Head of caudate nucleus (tissue), 42 donors: ENCODE measurements at regions not wholly inside any gene's neighbourhood (a gene's known extent, or its start where the extent isn't known, plus 50 kb on each side); places are given as distances from the start of the nearest gene placed in this dataset.

Source experiments
- DNase-seq, 42 donors: peaks; one replicate each; pipeline versions ENCODE4 v3.0.0 to v3.0.0-alpha.2; 2020 to 2021; ENCODE audit warnings: mixed read lengths in 7 of 42
- intact Hi-C: fragments of 100-400 bp; cut with DNase I; formaldehyde crosslinking; loops from one replicate; pipeline ENCODE4 v1.15.0; 2022

GRCh38 chr9:117552811-117553210 lies 138.0 kb upstream of the ASTN2 start:
- no peak for DNase-seq
- intact Hi-C loops, result no loop called here

DNA sequence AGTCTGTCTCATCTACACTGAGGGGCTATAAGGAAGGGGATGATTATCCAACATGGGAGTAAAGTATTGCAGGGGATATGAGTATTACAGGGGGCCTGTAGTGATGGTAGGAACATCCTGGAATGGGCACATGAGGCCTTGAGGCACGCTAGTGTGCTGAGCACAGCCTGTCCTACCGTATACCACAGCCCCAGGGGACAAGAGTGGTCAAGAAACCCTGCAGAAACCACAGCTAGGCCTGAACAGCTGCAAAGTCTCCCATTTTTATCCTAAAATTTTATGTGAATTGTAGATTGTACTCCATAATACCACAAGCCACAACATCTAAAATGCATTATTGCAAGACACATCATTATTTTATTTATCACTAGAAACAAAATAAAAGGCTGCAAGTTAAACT lies 136.3 kb upstream of the ASTN2 start:
- DNase-seq, result no peak
- intact Hi-C loops, result no loop called here

DNA sequence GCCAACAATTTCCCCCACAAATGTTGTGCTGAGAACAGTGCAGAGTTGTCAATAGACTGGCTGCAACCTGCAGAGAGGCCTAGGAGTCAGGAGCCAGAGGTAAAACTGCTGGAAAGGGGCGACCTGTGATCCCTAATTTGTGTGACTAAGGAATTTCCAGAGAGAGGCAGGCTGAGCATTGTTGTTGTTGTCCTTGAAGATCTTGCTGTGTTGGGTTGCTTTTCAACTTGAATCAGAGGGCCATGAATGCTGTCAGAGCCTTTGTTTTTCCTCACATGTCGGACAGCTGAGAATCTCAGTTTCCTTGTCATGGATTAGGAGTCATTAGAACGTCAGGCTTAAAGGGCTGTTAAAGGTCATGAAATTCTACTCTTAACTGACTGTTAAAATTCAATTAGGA lies 134.6 kb upstream of the ASTN2 start:
- no peak for DNase-seq
- intact Hi-C loops, result loop anchor here (5.0 kb wide), 1 partner anchor 62 kb away; no protein-coding TSS in a partner anchor

- DNase-seq, result no peak
- intact Hi-C loops, result loop anchor here (5.0 kb wide), 1 partner anchor 61 kb away; no protein-coding TSS in a partner anchor
These were observed 133.7 kb upstream of the ASTN2 start for GRCh38 chr9:117548556-117548955.

DNA sequence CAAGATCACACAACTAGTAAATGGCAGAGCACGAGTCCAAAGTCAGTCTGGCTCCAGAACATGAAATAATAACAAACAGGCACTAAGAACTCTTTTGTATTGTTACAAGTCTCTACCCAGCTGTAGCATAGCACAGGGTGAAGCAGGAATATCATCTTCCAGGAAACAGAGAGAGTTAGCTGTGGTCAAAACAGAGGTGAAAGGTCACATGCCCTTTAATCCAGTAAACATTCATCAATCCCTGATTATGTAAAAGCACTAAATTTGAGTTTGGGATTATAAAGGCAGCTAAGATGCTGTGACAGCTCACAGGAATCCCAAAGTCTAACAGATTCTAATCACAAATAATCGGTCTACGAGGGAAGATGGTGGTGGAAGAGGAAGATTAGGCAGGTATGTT lies 133.0 kb upstream of the ASTN2 start:
- DNase-seq, result no peak
- intact Hi-C loops, result loop anchor here (5.0 kb wide), 1 partner anchor 61 kb away; no protein-coding TSS in a partner anchor

DNA sequence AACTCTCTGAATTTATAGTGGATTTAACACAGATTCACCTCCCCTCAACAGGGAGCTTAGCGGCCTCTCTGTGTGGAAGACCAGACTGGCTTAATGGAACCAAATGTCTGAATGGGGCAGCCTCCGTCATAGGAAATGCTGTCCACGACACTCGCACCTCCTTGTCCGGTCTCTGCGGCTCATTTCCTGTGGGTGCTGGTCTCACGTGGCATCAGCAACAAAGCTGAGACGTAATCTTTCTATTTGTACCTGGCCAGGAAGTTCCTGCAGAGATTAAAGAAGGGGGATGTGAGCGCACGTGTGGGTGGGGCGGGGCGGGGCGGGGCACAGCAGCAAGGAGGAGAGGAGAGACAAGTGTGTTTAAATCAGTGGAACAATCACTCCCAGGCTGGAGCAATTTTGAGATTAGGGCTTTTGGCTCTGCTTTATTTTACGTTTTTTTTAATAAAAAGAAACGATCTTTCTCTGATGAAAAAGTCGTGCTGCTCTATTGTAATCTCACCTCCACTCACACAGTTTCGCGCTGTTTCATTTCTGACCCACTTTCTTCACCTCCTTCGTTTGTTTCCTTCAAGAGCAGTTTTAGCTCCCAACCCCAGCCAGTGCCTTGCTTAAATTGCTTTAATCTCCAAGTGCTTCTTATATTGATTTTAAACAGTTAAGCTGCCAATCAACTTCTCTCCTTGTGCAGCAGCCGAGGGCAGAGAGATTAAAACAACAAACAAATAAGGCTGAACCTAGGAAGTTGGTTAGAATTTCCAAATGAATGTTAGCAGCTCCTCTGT lies 132.2 kb upstream of the ASTN2 start:
- no peak for DNase-seq
- intact Hi-C loops, result loop anchor here (5.0 kb wide), 1 partner anchor 60 kb away; no protein-coding TSS in a partner anchor

GRCh38 chr9:117545846-117546245 lies 131.0 kb upstream of the ASTN2 start:
- no peak for DNase-seq
- intact Hi-C loops, result loop anchor here (5.0 kb wide), 1 partner anchor 59 kb away; no protein-coding TSS in a partner anchor

DNA sequence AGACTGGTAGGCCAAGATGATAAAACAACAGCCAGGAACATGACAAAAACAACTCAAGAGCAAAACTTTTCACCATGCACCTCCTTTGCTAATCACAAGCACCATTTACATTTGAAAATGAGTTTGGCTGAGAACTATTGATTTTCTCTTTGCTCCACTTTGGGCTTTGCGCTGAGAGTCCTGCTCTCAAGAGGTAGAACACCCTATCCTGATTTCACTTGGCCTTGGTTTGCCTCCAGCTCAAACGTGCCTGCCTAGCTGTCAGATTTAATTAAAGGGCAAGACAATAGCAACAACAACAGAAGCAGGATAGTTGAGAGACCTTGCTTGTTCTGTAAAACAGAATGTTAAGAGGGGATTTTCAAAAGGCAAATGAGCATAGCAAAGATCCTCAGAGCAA lies 128.2 kb upstream of the ASTN2 start:
- intact Hi-C loops, result no loop called here
- no peak for DNase-seq

DNA sequence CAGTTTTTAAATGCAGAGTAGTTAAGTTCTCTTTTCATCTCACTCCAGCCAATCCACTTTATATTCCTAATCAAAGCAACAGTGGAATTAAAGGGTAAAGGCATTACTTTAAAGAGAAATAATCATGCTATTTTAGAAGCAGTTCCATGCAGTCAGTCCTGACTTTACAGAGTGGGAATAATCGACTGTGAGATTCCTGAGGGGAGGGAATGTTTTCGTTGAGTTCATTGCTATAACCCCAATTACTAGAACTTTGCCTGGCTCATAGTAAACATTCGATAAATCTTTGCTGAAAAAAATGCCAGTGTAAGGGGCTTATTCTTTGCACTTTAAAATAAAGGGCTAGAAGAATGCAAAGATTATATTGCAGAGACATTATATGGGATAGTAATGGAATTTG lies 127.2 kb upstream of the ASTN2 start:
- intact Hi-C loops, result no loop called here
- no peak for DNase-seq

- no peak for DNase-seq
- intact Hi-C loops, result no loop called here
These were observed 126.3 kb upstream of the ASTN2 start for GRCh38 chr9:117541181-117541580.

DNA sequence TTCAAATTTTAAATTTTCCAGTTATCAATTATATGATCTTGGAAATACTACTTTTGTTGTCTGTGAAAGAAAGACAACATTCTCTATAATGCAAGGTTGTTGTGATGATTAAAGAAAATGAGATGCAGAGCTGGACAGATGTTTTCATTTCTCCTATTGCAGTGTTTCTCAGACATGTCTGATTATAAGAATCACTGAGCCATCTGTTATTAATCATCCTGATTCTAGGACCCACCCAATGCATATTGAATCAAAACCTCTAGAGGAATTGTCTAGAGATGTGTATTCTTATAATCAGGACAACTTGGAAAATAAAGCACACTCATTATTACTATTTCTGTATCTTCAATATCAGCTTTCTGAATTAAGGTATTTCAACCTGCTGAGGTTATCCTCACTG lies 121.1 kb upstream of the ASTN2 start:
- DNase-seq, result no peak
- intact Hi-C loops, result no loop called here

- DNase-seq, result peak in 9 of 42 donors; percentile 6 to 56 (median 14)
- intact Hi-C loops, result no loop called here
These were observed 120.6 kb upstream of the ASTN2 start for GRCh38 chr9:117535434-117535833.

DNA sequence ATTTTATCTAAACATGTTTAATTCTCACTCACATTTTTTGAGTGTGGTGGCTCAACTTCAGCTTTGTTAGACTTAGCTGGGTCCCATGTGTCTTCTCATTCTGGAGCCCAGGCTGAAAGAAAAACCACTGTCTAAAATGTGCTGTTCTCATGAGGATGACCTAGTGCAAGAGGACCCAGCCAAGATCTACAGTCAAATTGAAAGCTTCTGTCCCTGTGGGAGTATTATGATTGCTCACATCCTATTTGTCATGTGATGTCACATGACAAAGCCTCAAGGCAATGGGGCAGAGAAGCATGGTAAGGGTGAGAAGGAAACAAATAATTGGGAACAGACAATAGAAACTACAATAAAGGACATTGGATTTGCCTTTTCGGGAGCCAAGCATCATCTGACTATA lies 113.4 kb upstream of the ASTN2 start:
- intact Hi-C loops, result no loop called here
- no peak for DNase-seq

- DNase-seq, result no peak
- intact Hi-C loops, result no loop called here
These were observed 111.8 kb upstream of the ASTN2 start for GRCh38 chr9:117526674-117527073.

GRCh38 chr9:117523531-117524153 lies 108.8 kb upstream of the ASTN2 start:
- intact Hi-C loops, result no loop called here
- DNase-seq, result peak in 2 of 42 donors; percentile 9 to 15

- intact Hi-C loops, result no loop called here
- DNase-seq, result no peak
These were observed 106.4 kb upstream of the ASTN2 start for GRCh38 chr9:117521293-117521692.

- intact Hi-C loops, result no loop called here
- no peak for DNase-seq
These were observed 102.1 kb upstream of the ASTN2 start for GRCh38 chr9:117516676-117517632.

GRCh38 chr9:117511852-117512481 lies 97.1 kb upstream of the ASTN2 start:
- no peak for DNase-seq

GRCh38 chr9:117496307-117496706 lies 81.5 kb upstream of the ASTN2 start:
- DNase-seq, result no peak
- intact Hi-C loops, result no loop called here

More at GRCh38 chr9:117511852-117512481, 97.1 kb upstream of the ASTN2 start:
- intact Hi-C loops, result no loop called here
